NCI-H146 (cell line): ENCODE measurements at regions not wholly inside any gene's neighbourhood (a gene's known extent, or its start where the extent isn't known, plus 50 kb on each side); places are given as distances from the start of the nearest gene placed in this dataset.
"Not testable (repeated sequence)": the region's sequence is repeated elsewhere in the genome, so short reads cannot be mapped to it uniquely, and the experiment has no call there.

Source experiments
- DNase-seq: peaks from one replicate; lab custom pipeline; 2025; lab: John Stamatoyannopoulos, UW

GRCh38 chr10:37473906-37474305 lies 348.5 kb downstream of the ANKRD30A start:
- DNase-seq: no peak

DNA sequence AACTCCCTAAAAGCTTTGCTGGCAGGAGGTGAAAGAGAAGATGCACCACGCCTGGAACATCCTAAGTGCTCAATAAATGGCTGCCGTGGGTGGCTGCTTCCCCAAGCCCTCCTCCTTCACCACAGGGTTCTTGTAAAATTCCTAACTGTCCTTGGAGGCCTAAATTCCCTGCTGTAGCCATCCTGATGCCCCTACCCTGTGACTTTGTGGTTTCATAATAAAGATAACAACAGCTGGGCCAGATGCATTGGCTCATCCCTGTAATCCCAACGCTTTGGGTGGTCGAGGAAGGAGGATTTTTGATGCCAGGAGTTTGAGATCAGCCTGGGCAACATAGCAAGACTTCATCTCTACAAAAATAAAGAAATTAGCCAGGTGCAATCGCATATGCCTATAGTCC lies 341.8 kb downstream of the ANKRD30A start:
- DNase-seq: no peak

DNA sequence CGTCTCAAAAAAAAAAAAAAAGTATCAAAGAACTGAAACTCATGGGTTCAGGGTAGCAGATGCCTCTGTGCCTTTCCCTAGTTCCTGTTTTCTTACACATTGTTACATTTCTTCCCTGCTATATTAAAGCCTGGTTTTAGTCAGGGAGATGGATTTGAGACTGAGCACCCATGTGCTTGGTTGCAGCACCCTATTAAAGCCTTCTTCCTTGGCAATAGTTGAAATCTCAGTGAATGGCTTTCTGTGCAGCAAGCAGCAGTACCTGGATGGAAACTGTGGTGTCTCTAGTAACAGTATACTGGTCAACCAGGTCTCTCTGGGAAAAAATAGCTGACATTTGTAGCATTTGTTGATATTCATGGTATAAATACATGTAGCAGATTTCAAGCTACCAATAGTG lies 331.1 kb downstream of the ANKRD30A start:
- DNase-seq: no peak

DNA sequence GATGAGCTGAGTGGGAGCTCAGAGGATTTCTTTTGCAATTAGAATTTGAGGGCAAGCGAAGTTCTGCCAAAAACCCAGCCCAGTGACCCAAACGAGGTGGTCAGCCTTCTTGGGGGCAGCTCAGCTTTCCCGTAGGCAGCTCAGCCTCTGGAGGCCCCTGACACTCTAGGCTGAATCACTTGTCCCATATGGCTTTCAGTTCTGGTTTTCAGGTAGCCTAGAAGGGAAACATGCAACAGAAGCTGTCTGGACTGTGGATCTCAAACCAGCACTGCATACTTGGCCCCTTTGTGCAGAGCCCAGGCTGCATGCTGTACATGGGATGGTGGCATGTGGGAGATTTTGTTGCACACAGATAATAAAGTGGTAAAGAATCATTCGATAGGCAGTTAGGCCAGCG lies 322.8 kb downstream of the ANKRD30A start:
- no peak for DNase-seq

DNA sequence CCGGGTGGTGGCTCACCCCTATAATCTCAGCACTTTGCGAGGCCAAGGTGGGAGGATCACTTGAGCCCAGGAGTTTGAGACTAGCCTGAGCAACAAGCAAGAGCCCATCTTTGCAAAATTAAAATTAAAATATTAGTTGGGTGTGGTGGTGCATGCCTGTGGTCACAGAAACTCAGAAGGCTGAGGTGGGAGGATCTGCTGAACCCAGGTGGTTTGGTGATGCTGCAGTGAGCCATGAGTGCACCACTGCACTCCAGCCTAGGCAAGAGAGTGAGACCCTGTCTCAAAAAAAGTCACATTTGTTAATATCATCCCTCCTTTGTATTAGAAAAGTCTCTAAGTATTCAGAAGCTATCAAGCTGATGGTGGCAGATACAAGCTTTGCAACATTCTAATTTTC lies 317.5 kb downstream of the ANKRD30A start:
- DNase-seq: no peak

- not testable (repeated sequence) for DNase-seq
Measured at GRCh38 chr10:37441224-37441623, 315.8 kb downstream of the ANKRD30A start.

GRCh38 chr10:37439826-37440225 lies 314.4 kb downstream of the ANKRD30A start:
- DNase-seq: no peak

- DNase-seq: no peak
Measured at GRCh38 chr10:37436357-37436756, 311.0 kb downstream of the ANKRD30A start.

GRCh38 chr10:37434091-37434490 lies 308.7 kb downstream of the ANKRD30A start:
- no peak for DNase-seq
